BJ (cell line): ENCODE measurements at regions not wholly inside any gene's neighbourhood (a gene's known extent, or its start where the extent isn't known, plus 50 kb on each side); places are given as distances from the start of the nearest gene placed in this dataset.

Experiments used
- CTCF ChIA-PET: fragments of 350-600 bp; formaldehyde crosslinking; extraction: SDS; loops from one replicate; lab custom pipeline; 2021; ENCODE audit warnings: antibody characterized with exemption, inconsistent platforms; lab: Yijun Ruan, JAX
- POLR2A ChIA-PET: fragments of 300-600 bp; sonication (Branson Sonifier 250); formaldehyde crosslinking; extraction: SDS; loops from one replicate; lab custom pipeline; 2021; ENCODE audit warnings: antibody characterized with exemption; lab: Charles Lee
- DNase-seq: peaks from one replicate; pipeline ENCODE4 v3.0.0-alpha.2; 2011; ENCODE audit warnings: low read depth
- H3K27me3 ChIP-seq: 2 replicates; pipeline ENCODE4 v1.6.0; 2011; ENCODE audit warnings: low read length; ENCODE audit not compliant: control insufficient read depth, insufficient read depth
- H3K36me3 ChIP-seq: 2 replicates; pipeline ENCODE4 v1.5.1; 2011; ENCODE audit warnings: low read length; ENCODE audit not compliant: control insufficient read depth, insufficient read depth
- H3K4me3 ChIP-seq: 2 replicates; pipeline ENCODE4 v1.5.1; 2011; ENCODE audit warnings: low read depth, mild to moderate bottlenecking, control low read depth, low read length
- CTCF ChIP-seq: IDR thresholded peaks from 2 replicates; pipeline ENCODE4 v1.5.1; 2011; ENCODE audit warnings: low read depth, mild to moderate bottlenecking, control low read depth, inconsistent platforms, low read length, moderate library complexity; ENCODE audit not compliant: insufficient read depth

GRCh38 chr4:173862754-173863153 lies 332.7 kb upstream of the HAND2 start:
- CTCF ChIA-PET, result no interaction called here
- no peak for DNase-seq
- Histone ChIP-seq H3K4me3 (no peak overlapping the region), H3K27me3 (no peaks in the 10 kb centered on the region), H3K36me3 (no peaks in the 10 kb centered on the region)
- TF ChIP-seq CTCF, result no peak
- POLR2A ChIA-PET, result no interaction called here

- CTCF ChIA-PET, result no interaction called here
- Histone ChIP-seq H3K4me3 (no peak overlapping the region), H3K36me3 (no peaks in the 10 kb centered on the region), H3K27me3 (no peaks in the 10 kb centered on the region)
- TF ChIP-seq CTCF, result no peak
- DNase-seq, result no peak
- POLR2A ChIA-PET, result no interaction called here
Observed at GRCh38 chr4:173860094-173860493, 330.1 kb upstream of the HAND2 start.

- CTCF ChIA-PET, result no interaction called here
- no peak for DNase-seq
- Histone ChIP-seq H3K36me3 (no peaks in the 10 kb centered on the region), H3K4me3 (no peak overlapping the region), H3K27me3 (no peaks in the 10 kb centered on the region)
- POLR2A ChIA-PET, result no interaction called here
- TF ChIP-seq CTCF, result no peak
Observed at GRCh38 chr4:173859091-173859713, 329.2 kb upstream of the HAND2 start.

GRCh38 chr4:173858471-173858870 lies 328.4 kb upstream of the HAND2 start:
- ChIA-PET POLR2A (no interaction called here), CTCF (no interaction called here)
- H3K4me3 ChIP-seq, result no peak overlapping the region
- no peaks in the 10 kb centered on the region for H3K27me3 ChIP-seq
- no peak for DNase-seq
- no peaks in the 10 kb centered on the region for H3K36me3 ChIP-seq
- no peak for TF ChIP-seq CTCF

- no peak for TF ChIP-seq CTCF
- Histone ChIP-seq H3K4me3 (no peak overlapping the region), H3K36me3 (no peaks in the 10 kb centered on the region), H3K27me3 (no peaks in the 10 kb centered on the region)
- ChIA-PET POLR2A (no interaction called here), CTCF (no interaction called here)
- DNase-seq, result no peak
Observed at GRCh38 chr4:173857828-173858227, 327.8 kb upstream of the HAND2 start.
